Loucy (cell line): ENCODE measurements at regions not wholly inside any gene's neighbourhood (a gene's known extent, or its start where the extent isn't known, plus 50 kb on each side); places are given as distances from the start of the nearest gene placed in this dataset.

Experiments used
- H2AFZ ChIP-seq: fragments of 200-600 bp; sonication (generic); 2 replicates; pipeline ENCODE4 v1.6.0; 2016; ENCODE audit warnings: antibody characterized with exemption, mild to moderate bottlenecking, low read length, moderate library complexity
- H3F3A ChIP-seq: fragments of 200-600 bp; 2 replicates; pipeline ENCODE4 v1.6.0; 2016; ENCODE audit warnings: antibody characterized with exemption, low read depth, mild to moderate bottlenecking
- H3K27me3 ChIP-seq: fragments of 200-600 bp; sonication (generic); 2 replicates; pipeline ENCODE4 v1.6.1; 2014; ENCODE audit warnings: low read length, mild to moderate bottlenecking; ENCODE audit not compliant: insufficient read depth, poor library complexity, severe bottlenecking
- H3K36me3 ChIP-seq: fragments of 200-600 bp; sonication (generic); 2 replicates; pipeline ENCODE4 v1.6.1; 2016; ENCODE audit warnings: low read length; ENCODE audit not compliant: insufficient read depth
- H3K4me1 ChIP-seq: fragments of 200-600 bp; sonication (generic); 2 replicates; pipeline ENCODE4 v1.5.1; 2014; ENCODE audit warnings: low read length, mild to moderate bottlenecking; ENCODE audit not compliant: insufficient read depth, poor library complexity, severe bottlenecking
- H3K4me2 ChIP-seq: fragments of 200-600 bp; sonication (generic); 2 replicates; pipeline ENCODE4 v1.6.0; 2014; ENCODE audit warnings: antibody characterized with exemption, low read length, low read depth, mild to moderate bottlenecking; ENCODE audit not compliant: poor library complexity, severe bottlenecking
- H3K4me3 ChIP-seq: fragments of 200-600 bp; sonication (generic); 2 replicates; pipeline ENCODE4 v1.5.1; 2014; ENCODE audit warnings: low read length, mild to moderate bottlenecking, mixed read lengths; ENCODE audit not compliant: poor library complexity, severe bottlenecking
- H3K79me2 ChIP-seq: fragments of 200-600 bp; sonication (generic); 2 replicates; pipeline ENCODE4 v1.6.1; 2014; ENCODE audit warnings: low read length; ENCODE audit not compliant: insufficient read depth
- H3K9ac ChIP-seq: fragments of 200-600 bp; sonication (generic); 2 replicates; pipeline ENCODE4 v1.6.0; 2014; ENCODE audit warnings: mild to moderate bottlenecking, low read depth, low read length, moderate library complexity; ENCODE audit not compliant: poor library complexity, severe bottlenecking
- H3K9me2 ChIP-seq: fragments of 200-600 bp; sonication (generic); replicated peaks from 2 replicates; pipeline ENCODE4 v1.6.1; 2016; ENCODE audit warnings: low read depth, low read length, mixed read lengths
- H3K9me3 ChIP-seq: fragments of 200-600 bp; sonication (generic); 2 replicates; pipeline ENCODE4 v1.6.1; 2014; ENCODE audit warnings: mild to moderate bottlenecking, antibody characterized with exemption, low read length, low read depth; ENCODE audit not compliant: insufficient read depth
- H4K20me1 ChIP-seq: fragments of 200-600 bp; sonication (generic); 2 replicates; pipeline ENCODE4 v1.6.0; 2014; ENCODE audit warnings: antibody characterized with exemption, low read length, mild to moderate bottlenecking; ENCODE audit not compliant: insufficient read depth, poor library complexity, severe bottlenecking
- EZH2phosphoT487 ChIP-seq: fragments of 200-600 bp; IDR thresholded peaks from 2 replicates; pipeline ENCODE4 v1.6.1; 2018; ENCODE audit warnings: antibody characterized with exemption, mild to moderate bottlenecking, moderate library complexity, borderline replicate concordance
- TF ChIP-seq, protein P1 (sequence below): fragments of 200-600 bp; sonication (generic); conservative IDR thresholded peaks from 2 replicates; pipeline ENCODE4 v1.5.1; 2014; ENCODE audit warnings: mild to moderate bottlenecking, antibody characterized with exemption, low read length

DNA sequence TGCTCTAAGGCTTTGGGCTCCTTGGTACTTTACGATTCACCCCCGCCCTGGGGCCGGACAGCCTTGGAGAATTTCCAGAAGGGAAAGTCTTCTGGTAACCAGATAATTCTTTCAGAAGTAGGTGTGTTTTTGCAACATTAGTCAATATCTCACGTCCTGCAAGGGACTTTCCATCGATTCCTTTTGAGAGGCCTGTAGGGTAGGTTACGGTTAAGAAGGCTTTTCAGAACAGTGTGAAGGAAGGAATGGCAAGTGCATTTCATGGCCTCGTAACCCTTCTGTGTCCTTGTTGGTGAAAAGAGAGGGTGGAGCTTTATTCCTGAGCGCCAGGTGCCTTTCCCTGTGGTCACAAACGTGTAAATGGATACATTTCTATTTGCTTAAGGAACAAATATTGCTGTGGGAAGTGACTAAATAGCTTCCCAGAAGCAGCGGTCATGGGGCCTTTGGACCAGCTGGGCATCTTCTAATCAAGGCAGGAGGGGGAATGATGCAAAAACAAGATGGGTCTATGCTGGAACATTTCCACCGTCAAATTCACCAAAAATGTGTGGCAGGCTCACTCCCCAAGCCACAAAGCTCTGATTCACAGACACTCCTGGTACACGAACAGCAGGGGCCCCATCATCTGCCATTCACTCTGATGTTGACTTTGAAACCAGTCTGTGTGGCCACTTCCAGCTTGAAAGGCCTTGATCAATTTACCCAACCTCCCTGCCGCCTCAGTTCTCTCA, 99.2 kb downstream of the ANKRD10 start:
- Histone ChIP-seq H3K9me3 (no peaks in the 10 kb centered on the region), H3F3A (no peaks in the 10 kb centered on the region), H3K4me2 (no peak overlapping the region), H3K4me3 (no peak overlapping the region), H3K4me1 (no peaks in the 10 kb centered on the region), H3K9ac (no peak overlapping the region), H3K9me2 (no peaks in the 10 kb centered on the region), H2AFZ (no peak overlapping the region), H3K79me2 (no peaks in the 10 kb centered on the region), H3K36me3 (no peaks in the 10 kb centered on the region), H4K20me1 (no peaks in the 10 kb centered on the region), H3K27me3 (no peaks in the 10 kb centered on the region)
- TF ChIP-seq EZH2phosphoT487: no peak
- TF ChIP-seq, protein P1, sequence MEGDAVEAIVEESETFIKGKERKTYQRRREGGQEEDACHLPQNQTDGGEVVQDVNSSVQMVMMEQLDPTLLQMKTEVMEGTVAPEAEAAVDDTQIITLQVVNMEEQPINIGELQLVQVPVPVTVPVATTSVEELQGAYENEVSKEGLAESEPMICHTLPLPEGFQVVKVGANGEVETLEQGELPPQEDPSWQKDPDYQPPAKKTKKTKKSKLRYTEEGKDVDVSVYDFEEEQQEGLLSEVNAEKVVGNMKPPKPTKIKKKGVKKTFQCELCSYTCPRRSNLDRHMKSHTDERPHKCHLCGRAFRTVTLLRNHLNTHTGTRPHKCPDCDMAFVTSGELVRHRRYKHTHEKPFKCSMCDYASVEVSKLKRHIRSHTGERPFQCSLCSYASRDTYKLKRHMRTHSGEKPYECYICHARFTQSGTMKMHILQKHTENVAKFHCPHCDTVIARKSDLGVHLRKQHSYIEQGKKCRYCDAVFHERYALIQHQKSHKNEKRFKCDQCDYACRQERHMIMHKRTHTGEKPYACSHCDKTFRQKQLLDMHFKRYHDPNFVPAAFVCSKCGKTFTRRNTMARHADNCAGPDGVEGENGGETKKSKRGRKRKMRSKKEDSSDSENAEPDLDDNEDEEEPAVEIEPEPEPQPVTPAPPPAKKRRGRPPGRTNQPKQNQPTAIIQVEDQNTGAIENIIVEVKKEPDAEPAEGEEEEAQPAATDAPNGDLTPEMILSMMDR: no peak

- no peaks in the 10 kb centered on the region for H3F3A ChIP-seq
- H3K79me2 ChIP-seq: no peaks in the 10 kb centered on the region
- no peaks in the 10 kb centered on the region for H3K9me3 ChIP-seq
- no peak overlapping the region for H3K4me3 ChIP-seq
- H2AFZ ChIP-seq: no peak overlapping the region
- no peaks in the 10 kb centered on the region for H3K27me3 ChIP-seq
- no peak overlapping the region for H3K4me2 ChIP-seq
- H3K36me3 ChIP-seq: no peaks in the 10 kb centered on the region
- H3K9me2 ChIP-seq: no peaks in the 10 kb centered on the region
- TF ChIP-seq, protein P1: no peak
- no peak for TF ChIP-seq EZH2phosphoT487
- no peak overlapping the region for H3K9ac ChIP-seq
- no peaks in the 10 kb centered on the region for H4K20me1 ChIP-seq
- H3K4me1 ChIP-seq: no peaks in the 10 kb centered on the region
Measured at GRCh38 chr13:110816500-110816899, 98.4 kb downstream of the ANKRD10 start.

GRCh38 chr13:110817143-110817542, 97.7 kb downstream of the ANKRD10 start:
- H3K4me1 ChIP-seq: no peaks in the 10 kb centered on the region
- no peak overlapping the region for H2AFZ ChIP-seq
- TF ChIP-seq EZH2phosphoT487: no peak
- H3K4me2 ChIP-seq: no peak overlapping the region
- no peaks in the 10 kb centered on the region for H4K20me1 ChIP-seq
- no peak overlapping the region for H3K9ac ChIP-seq
- H3K27me3 ChIP-seq: no peaks in the 10 kb centered on the region
- no peaks in the 10 kb centered on the region for H3K79me2 ChIP-seq
- no peaks in the 10 kb centered on the region for H3F3A ChIP-seq
- no peaks in the 10 kb centered on the region for H3K36me3 ChIP-seq
- no peaks in the 10 kb centered on the region for H3K9me2 ChIP-seq
- H3K9me3 ChIP-seq: no peaks in the 10 kb centered on the region
- no peak overlapping the region for H3K4me3 ChIP-seq

DNA sequence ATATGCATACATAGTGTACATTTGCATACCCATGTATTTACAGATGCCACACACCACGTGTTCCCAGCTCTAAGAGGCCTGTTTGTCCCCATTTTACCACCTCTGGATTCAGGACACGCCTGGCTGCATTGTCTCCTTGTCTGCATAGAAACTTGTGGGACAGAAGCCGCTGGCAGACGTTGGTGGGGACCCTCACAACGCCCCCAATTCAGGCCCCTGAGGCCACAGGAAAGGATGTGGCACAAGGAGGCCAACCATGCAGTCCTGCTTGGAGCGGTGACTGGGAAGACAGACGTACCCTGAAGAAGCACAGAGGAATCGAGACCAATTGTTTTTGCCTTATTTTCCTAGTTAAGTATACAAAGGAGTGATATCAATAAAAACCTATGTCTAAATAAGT, 96.1 kb downstream of the ANKRD10 start:
- H3K27me3 ChIP-seq: no peaks in the 10 kb centered on the region
- no peaks in the 10 kb centered on the region for H3F3A ChIP-seq
- H3K9ac ChIP-seq: no peak overlapping the region
- H2AFZ ChIP-seq: peak overlapping the region; percentile 81; the same call in 1 of the 2 replicates
- no peaks in the 10 kb centered on the region for H3K4me1 ChIP-seq
- H3K9me2 ChIP-seq: no peaks in the 10 kb centered on the region
- no peaks in the 10 kb centered on the region for H3K36me3 ChIP-seq
- no peaks in the 10 kb centered on the region for H4K20me1 ChIP-seq
- no peaks in the 10 kb centered on the region for H3K9me3 ChIP-seq
- no peak overlapping the region for H3K4me2 ChIP-seq
- H3K79me2 ChIP-seq: no peaks in the 10 kb centered on the region
- H3K4me3 ChIP-seq: no peak overlapping the region
- TF ChIP-seq, protein P1: no peak
- no peak for TF ChIP-seq EZH2phosphoT487
